ENCODE measurements at regions not wholly inside any gene's neighbourhood (a gene's known extent, or its start where the extent isn't known, plus 50 kb on each side); places are given as distances from the start of the nearest gene placed in this dataset.

DNA sequence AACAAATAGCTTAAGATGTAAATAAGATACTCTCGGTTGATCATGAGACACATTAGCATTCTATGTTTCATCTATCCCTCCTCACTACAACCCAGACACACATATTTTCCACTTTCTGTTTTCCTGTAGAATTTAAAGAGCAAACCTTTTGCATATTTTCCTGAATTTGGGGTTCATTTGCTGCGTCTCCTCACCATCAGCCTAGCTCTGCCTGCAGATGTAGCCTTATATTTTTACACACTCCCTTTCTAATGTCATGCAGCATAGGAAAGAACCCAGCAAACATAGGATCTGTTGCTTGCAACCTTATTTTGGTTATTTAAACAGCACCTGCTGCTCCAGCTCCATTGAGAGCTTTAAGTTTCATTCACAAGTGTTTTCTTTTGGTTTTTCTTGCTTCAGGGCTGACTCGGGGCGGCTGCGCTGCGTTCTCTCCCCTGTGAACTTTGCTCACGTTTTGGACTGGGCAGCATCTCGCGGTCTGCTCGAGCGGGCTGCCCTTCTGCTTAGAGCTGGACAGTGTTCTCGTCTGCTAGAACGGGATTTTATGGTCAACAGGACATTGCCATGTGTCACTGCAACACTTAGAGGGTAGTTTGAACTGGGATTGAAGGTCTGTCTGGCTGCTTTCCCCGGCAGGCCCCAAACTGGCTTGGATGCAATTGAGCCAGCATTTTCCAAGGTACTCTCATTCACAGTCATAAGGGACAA, 57.8 kb upstream of the VRK1 start:
- DNase-seq (no peak), ATAC-seq (no peak)
- H3K27ac ChIP-seq = no peak overlapping the region
- intact Hi-C loops (cut with DNase I) = loop anchor here in 1 of 10 donors (5.0 kb wide), 1 partner anchor 167 kb away; no protein-coding TSS in a partner anchor
- H3K9me3 ChIP-seq = no peaks in the 10 kb centered on the region
- 51 to 67% (median 66%) methylated on average over 14 of the region's 14 CpGs for WGBS, 4 donors
- TF ChIP-seq, protein P1, sequence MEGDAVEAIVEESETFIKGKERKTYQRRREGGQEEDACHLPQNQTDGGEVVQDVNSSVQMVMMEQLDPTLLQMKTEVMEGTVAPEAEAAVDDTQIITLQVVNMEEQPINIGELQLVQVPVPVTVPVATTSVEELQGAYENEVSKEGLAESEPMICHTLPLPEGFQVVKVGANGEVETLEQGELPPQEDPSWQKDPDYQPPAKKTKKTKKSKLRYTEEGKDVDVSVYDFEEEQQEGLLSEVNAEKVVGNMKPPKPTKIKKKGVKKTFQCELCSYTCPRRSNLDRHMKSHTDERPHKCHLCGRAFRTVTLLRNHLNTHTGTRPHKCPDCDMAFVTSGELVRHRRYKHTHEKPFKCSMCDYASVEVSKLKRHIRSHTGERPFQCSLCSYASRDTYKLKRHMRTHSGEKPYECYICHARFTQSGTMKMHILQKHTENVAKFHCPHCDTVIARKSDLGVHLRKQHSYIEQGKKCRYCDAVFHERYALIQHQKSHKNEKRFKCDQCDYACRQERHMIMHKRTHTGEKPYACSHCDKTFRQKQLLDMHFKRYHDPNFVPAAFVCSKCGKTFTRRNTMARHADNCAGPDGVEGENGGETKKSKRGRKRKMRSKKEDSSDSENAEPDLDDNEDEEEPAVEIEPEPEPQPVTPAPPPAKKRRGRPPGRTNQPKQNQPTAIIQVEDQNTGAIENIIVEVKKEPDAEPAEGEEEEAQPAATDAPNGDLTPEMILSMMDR (IDR thresholded peaks at IDR 0.05) = no peak
- TF ChIP-seq POLR2A (IDR thresholded peaks at IDR 0.05) = no peak
- peaks cover 0 to 89% (median 30%) of the 10 kb centered on the region in 9 donors for H3K27me3 ChIP-seq
- peaks cover 0 to 10% (median 6%) of the 10 kb centered on the region in 12 donors for H3K4me1 ChIP-seq
- H3K36me3 ChIP-seq = no peaks in the 10 kb centered on the region
- no peak overlapping the region for H3K4me3 ChIP-seq

DNA sequence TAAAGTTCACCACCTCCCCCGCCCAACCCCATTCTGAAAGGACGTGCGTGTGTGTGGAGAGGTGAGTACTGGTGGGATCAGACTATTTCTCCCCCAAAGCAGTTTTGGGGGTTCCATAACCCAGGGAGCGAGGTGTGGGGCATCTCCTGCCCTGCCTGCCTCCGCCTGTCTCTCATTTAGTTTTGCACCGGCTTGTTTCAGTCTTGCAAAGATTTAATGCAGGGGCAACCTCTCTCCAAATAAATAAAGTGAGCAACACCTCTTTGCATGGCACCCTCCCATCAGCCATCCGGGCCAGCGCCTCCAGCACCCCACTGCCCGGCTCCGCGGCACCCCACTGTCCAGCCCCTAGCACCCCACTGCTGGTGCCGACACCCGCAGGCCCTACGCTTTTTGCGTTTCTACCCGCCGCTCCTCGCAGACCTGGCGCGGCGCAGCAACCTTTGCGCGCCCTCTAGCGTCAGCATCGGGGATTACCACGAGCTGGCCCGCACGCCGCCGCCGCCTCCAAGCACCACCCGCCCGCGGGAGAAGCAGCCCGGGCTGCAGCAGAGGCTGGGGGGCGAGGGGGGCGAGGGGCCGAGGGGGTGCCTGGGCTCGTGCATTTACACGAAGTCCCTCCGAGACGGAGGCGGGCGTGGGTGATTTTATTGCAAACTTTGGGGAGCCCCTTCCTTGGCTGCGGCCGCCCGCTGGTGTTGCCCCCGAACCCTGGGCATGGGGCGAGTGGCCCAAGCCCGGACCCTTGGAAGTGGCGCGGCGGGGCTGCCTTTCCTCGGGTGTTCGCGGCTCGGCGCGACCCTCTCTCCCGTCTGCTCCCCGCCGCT, 55.8 kb upstream of the VRK1 start:
- Histone ChIP-seq H3K9me3 (no peaks in the 10 kb centered on the region), H3K27ac (no peak overlapping the region), H3K27me3 (peaks cover 0 to 90% (median 30%) of the 10 kb centered on the region in 9 donors), H3K36me3 (no peaks in the 10 kb centered on the region), H3K4me3 (peak overlapping the region in 10 of 12 donors; percentile 19 to 53 (median 42)), H3K4me1 (peaks cover 0 to 10% (median 6%) of the 10 kb centered on the region in 12 donors)
- ATAC-seq (peak in 3 of 4 donors; percentile 62 to 85 (median 77)), DNase-seq (peak; percentile 37 to 84 (median 54))
- intact Hi-C loops (cut with DNase I) = loop anchor here in 7 of 10 donors (2.0 to 5.0 kb wide), 5 partner anchors 154 to 174 kb away; no protein-coding TSS in a partner anchor
- no peak for TF ChIP-seq POLR2A (IDR thresholded peaks at IDR 0.05)
- TF ChIP-seq, protein P1 (IDR thresholded peaks at IDR 0.05) = peak; percentile 72 to 95 (median 88)
- 5 to 8% (median 7%) methylated on average over 38 to 62 of the region's 62 CpGs for WGBS, 4 donors

DNA sequence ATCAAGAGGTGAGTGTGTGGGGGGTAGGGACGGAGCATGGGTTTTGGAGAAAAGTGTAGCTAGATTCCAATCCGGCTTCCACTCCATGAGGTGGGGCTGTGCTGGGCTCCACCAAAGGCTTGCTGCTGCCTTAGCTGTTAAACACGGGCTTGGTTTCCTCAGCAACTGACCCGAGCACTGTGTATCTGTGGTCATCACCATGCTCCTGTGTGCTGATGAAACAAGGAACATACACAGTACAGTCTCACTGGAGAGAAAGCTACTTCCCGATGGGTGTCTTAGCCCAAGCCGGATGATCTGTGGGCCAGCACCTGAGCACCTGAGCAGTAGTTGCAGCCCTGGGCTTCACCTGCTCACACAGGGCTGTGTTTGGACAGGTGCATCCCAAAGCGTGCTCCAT, 52.9 kb upstream of the VRK1 start:
- TF ChIP-seq, protein P1 (IDR thresholded peaks at IDR 0.05) = no peak
- TF ChIP-seq POLR2A (IDR thresholded peaks at IDR 0.05) = no peak
- intact Hi-C loops (cut with DNase I) = loop anchor here in 7 of 10 donors (5.0 kb wide), 4 partner anchors 157 to 177 kb away; no protein-coding TSS in a partner anchor

More for the DNA sequence above, 52.9 kb upstream of the VRK1 start:
- no peak overlapping the region for H3K27ac ChIP-seq
- no peak overlapping the region for H3K4me3 ChIP-seq
- DNase-seq = no peak
- H3K4me1 ChIP-seq = peaks cover 0 to 10% (median 6%) of the 10 kb centered on the region in 12 donors
- H3K27me3 ChIP-seq = peaks cover 0 to 84% (median 28%) of the 10 kb centered on the region in 9 donors
- H3K9me3 ChIP-seq = no peaks in the 10 kb centered on the region
- no peak for ATAC-seq
- H3K36me3 ChIP-seq = no peaks in the 10 kb centered on the region
- 73 to 77% (median 75%) methylated on average over 7 of the region's 7 CpGs for WGBS, 4 donors
